Glomerular visceral epithelial cell (primary cell): ENCODE measurements at regions not wholly inside any gene's neighbourhood (a gene's known extent, or its start where the extent isn't known, plus 50 kb on each side); places are given as distances from the start of the nearest gene placed in this dataset.

Experiments
- DNase-seq: peaks from one replicate; pipeline ENCODE4 v3.0.0-alpha.2; 2016; ENCODE audit errors: extremely low spot score

GRCh38 chr10:29028486-29028885, 260.4 kb upstream of the LYZL1 start:
- no peak for DNase-seq

DNA sequence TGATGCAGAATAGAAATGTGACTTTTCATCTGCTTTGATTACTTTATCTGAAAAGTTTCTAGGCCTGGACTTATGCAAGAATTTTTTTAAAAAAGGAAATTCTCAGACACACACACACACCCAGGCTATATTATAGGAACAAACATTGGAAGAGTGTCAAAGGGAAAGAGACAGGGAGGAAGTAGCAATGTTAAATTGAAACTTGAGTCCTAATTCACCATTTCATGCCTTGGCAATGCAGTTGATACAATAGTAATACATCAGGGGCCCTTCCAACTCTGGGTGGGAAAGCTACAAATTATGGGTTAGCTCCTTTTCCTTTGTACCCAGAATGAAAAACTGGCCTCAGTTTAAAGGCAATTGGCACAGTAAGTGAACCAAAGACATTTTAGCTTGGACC, 258.0 kb upstream of the LYZL1 start:
- DNase-seq, result no peak

GRCh38 chr10:29032169-29032568, 256.7 kb upstream of the LYZL1 start:
- DNase-seq, result no peak

DNA sequence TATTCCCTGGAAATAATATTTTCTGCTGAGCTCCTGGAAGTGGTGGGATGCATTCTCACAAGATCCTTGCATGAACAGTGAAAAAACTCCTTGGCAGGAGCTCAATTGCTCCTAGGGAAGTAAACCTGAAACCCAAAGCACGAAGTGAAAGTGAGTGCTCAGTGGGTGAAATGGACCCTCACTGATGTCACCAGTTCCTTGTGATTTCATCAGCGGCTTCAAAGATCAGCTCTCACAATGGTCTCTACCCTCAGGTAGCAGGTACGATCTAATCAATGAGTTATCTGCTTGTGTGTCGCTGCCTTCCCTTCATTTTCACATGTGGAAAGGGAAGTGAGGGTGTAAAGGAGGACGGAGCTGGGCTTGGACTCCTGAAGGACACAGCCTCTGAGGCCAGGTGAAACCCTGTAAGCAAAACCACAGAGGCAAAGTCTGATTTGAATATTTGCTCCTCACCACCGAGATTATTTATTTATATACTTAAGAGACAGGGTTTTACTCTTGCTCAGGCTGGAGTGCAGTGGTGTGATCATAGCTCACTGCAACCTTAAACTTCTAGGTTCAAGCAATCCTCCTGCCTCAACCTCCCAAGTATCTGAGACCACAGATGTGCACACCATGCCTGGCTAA, 255.4 kb upstream of the LYZL1 start:
- DNase-seq, result no peak

DNA sequence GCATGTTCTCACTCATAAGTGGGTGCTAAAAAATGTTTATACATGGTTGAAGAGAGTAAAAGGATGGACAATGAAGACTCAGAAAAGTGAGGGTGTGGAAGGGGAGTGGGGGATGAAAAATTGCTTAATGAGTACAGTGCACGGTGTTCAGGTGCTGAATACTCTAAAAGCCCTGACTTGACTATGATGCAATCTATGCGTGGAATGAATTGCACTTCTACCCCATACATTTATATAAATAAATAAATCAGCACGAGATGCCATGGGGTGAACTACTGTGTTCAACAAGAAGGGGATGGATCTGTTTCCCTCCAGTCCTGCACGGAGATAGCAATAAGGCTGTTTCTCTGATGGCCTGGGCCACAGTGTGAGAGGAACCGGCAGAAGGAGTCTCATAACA, 254.3 kb upstream of the LYZL1 start:
- no peak for DNase-seq

DNA sequence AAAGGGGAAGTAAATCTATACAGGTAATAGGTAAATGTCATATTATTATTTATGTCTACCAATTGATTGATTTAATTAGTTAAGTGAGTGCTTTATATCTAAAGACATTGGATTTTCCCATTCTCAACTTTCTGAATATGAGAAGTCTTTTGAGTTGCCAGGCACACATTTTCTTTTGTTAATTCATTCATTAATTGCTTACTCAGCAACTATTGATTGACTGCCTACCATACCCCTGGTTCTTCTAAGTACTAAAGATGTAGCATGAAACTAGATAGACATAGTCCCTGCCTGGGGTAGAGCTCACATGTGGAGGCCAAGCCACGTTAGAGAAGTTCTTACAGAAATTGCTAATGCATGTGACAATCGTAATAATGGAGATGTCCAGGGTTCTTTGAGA, 253.1 kb upstream of the LYZL1 start:
- DNase-seq, result no peak

- DNase-seq, result no peak
Observed at GRCh38 chr10:29037348-29038113, 251.3 kb upstream of the LYZL1 start.

DNA sequence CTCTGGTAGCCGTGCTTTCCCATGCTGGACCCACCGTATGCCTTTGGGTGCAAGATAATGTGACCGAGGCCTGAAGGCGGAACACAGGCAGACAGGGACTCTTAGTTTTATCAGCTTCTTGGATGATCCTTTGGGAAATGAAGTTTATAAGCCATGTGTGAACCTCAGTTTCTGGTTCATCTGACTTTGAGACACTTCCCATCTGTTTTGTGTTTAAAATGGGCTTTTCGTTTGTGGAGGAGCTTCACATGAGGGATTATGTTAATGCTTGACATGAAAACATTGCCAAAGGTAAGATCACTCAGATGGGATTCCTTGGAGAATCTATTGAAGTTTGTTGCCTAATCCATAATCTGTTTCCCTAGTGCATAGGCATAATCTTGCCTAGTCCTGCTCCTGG, 249.8 kb upstream of the LYZL1 start:
- DNase-seq, result no peak

DNA sequence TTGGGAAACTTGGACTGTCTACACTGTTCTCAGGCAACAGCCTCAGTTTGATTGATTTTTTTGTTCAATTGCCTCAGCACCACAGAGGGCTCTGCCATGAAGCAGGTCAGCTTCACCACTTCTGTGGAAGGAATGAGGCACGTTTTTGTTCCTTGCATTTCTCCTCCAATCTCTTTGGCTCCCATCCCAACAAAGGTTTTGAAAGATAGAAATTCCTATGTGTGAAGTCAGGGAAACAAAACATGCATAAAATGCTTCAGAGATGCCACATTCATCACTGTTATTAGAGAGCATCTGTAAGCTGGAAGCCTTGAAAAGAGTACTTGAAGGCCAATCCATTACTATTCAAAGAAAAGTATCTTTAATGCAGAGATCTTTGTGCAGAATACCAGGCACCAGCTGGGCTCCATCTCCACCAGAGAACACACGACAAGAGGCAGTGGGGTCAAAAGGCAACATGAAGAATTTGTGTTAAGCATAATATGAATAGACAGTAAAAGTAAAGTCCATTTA, 249.1 kb upstream of the LYZL1 start:
- peak; percentile 40 for DNase-seq

GRCh38 chr10:29041616-29042015, 247.3 kb upstream of the LYZL1 start:
- no peak for DNase-seq

GRCh38 chr10:29048506-29048905, 240.4 kb upstream of the LYZL1 start:
- DNase-seq, result no peak

DNA sequence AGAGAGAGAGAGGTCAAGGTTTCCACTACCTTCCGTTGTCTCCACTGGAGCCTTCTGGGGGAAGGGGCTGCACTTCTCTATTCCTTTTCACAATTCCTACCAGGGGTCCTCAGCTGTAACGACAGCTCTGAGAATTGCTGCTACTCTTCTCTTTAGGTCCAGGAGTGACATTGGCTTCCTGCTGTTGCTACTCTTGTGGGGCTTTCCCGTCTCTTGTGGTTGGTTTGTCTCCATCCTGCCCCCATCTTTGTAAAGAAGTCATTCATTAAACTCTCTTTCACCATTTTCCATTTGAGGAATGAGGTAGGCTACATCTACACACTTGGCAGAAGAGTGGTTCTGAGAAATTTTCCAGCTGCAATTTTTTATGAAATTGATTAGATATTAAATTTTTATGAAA, 238.8 kb upstream of the LYZL1 start:
- DNase-seq, result no peak

DNA sequence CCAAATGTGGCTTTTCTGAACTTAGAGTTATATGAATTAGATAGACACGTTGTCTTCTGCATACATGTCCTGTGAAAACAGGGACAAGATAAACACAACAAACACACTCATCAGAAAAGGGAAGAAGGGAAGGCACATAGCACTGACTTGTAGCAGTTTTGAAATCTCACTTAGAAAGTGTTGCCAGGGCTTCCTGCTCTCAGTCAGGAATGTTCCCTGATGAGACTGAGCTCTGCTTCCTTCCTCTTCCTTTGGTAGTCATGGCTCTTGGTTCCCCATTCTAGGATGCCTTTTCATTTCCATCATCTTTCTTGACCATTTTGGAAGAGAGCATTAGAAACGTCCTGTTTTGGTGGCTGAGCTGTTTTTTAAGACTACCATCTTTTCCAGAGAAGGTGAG, 233.8 kb upstream of the LYZL1 start:
- no peak for DNase-seq

DNA sequence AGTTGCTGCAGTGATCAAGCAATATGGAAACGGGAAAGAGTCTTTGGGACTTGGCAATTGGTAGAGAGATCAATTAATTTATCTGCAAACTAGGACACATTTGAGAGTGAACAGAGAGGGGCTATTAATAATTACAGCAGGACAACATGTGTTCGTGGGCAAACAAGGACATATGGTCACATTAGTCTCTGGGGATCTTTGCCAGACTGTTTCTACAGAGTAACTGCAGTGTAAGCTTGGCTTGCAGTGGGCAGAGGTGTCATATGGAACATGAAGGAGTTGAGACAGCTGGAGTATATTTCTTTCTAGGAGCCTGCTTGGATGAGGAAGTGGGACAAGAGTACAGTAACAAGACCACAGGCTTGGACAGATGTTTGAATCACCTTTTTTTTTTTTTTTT, 232.1 kb upstream of the LYZL1 start:
- DNase-seq, result no peak

- DNase-seq, result no peak
Observed at GRCh38 chr10:29057822-29058331, 231.0 kb upstream of the LYZL1 start.

DNA sequence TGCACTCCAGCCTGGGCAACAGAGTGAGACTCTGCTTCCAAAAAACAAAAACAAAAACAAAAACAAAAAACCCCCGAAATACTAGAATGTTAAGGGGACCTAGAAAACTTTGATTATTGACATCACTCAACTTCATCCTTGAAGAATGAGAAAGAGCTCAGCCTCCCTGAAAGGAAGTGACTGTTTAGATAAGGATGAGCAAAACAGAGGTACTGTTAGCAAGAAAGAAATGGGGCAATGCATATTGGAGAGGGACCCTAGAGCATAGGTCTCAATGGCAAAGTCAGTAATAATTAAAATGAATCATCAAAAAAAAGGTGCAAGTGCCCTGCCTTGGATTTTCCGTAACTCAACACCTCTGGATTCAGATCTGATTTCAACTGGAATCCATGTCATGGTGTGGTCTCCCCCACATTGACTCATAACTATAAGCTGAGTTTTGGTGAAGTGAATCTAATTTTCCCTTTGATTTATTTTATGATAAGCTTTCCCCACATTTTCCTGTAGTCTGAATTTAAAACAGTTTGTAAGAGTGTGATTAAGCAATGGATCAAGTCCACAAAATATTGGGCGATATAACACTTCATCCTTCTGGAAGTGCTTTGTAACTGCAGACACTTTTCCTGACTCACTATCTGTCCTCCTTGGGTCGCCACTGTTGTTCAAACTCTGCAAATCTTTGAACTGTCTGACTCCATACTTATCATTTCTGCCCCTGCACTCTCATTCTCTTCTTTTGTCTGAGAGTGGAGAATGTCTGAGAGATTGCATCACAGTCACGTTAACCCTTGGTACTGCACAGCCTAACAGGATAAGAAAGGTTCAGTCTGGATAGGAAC, 224.8 kb upstream of the LYZL1 start:
- peak; percentile 4 for DNase-seq

DNA sequence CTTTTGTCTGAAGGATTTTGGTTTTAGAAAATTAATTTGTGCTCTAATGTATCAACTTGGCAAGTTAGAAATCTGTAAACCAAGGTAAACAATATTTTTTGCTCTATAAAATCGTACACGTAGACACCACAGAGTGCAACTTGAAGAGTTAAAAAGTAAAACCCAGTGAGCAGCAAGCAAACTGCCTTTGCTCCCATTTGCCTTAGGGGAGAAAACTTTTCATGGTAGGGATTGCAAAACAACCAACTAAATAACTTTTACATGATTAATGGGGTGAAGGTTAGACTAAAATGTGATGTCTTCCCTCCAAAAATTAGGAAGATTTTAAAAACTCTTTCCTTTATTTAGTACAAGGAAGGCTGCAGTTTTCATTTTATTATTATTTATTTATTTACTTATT, 224.2 kb upstream of the LYZL1 start:
- no peak for DNase-seq

- DNase-seq, result no peak
Observed at GRCh38 chr10:29067161-29067560, 221.7 kb upstream of the LYZL1 start.

GRCh38 chr10:29067628-29068027, 221.2 kb upstream of the LYZL1 start:
- no peak for DNase-seq

GRCh38 chr10:29068302-29068701, 220.6 kb upstream of the LYZL1 start:
- DNase-seq, result no peak

GRCh38 chr10:29068966-29069365, 219.9 kb upstream of the LYZL1 start:
- no peak for DNase-seq

GRCh38 chr10:29069941-29070340, 218.9 kb upstream of the LYZL1 start:
- no peak for DNase-seq
